Spleen (tissue), 11 donors: ENCODE measurements at regions not wholly inside any gene's neighbourhood (a gene's known extent, or its start where the extent isn't known, plus 50 kb on each side); places are given as distances from the start of the nearest gene placed in this dataset.

Experiments
- DNase-seq: peaks from one replicate; pipeline ENCODE4 v3.0.0-alpha.2; 2020
- H3K27ac ChIP-seq, 8 donors: fragments of 200-600 bp; sonication (generic) in 7 of 8; 1 replicate in 4 of 8; 2 replicates in 4 of 8; pipeline versions ENCODE4 v1.5.0 to v1.8.0; 2016 to 2021; ENCODE audit warnings: inconsistent platforms in 4 of 8, mild to moderate bottlenecking in 4 of 8, moderate library complexity in 1 of 8
- H3K27me3 ChIP-seq, 7 donors: fragments of 200-600 bp; sonication (generic) in 6 of 7; replicated peaks in 1 of 7; 1 replicate in 4 of 7; 2 replicates in 3 of 7; pipeline versions ENCODE4 v1.5.0 to v1.8.0; 2016 to 2021; ENCODE audit warnings: inconsistent platforms in 3 of 7, mild to moderate bottlenecking in 1 of 7
- H3K36me3 ChIP-seq, 6 donors: fragments of 200-600 bp; sonication (generic) in 5 of 6; 1 replicate in 4 of 6; 2 replicates in 2 of 6; pipeline versions ENCODE4 v1.5.0 to v1.8.0; 2016 to 2021; ENCODE audit warnings: inconsistent platforms in 2 of 6
- H3K4me1 ChIP-seq, 6 donors: fragments of 200-600 bp; sonication (generic) in 5 of 6; 1 replicate in 3 of 6; 2 replicates in 3 of 6; pipeline versions ENCODE4 v1.5.0 to v1.8.0; 2016 to 2021; ENCODE audit warnings: inconsistent platforms in 3 of 6
- H3K4me3 ChIP-seq, 8 donors: fragments of 200-600 bp; sonication (generic) in 7 of 8; 1 replicate in 4 of 8; 2 replicates in 4 of 8; pipeline versions ENCODE4 v1.5.0 to v1.8.0; 2016 to 2021; ENCODE audit warnings: inconsistent platforms in 4 of 8, mild to moderate bottlenecking in 4 of 8, moderate library complexity in 2 of 8
- H3K9me3 ChIP-seq, 8 donors: fragments of 200-600 bp; sonication (generic) in 7 of 8; 1 replicate in 4 of 8; 2 replicates in 4 of 8; pipeline versions ENCODE4 v1.5.0 to v1.8.0; 2016 to 2021; ENCODE audit warnings: inconsistent platforms in 4 of 8
- POLR2A ChIP-seq, 3 donors: fragments of 450-650 bp; IDR thresholded peaks; one replicate each; pipeline ENCODE4 v1.5.1; 2017; ENCODE audit warnings: antibody characterized with exemption in 3 of 3, mild to moderate bottlenecking in 1 of 3
- POLR2AphosphoS5 ChIP-seq, 3 donors: sonication (generic); formaldehyde crosslinking; IDR thresholded peaks; one replicate each; pipeline ENCODE4 v1.5.1; 2017; ENCODE audit warnings: antibody characterized with exemption in 3 of 3
- WGBS, 5 donors: extraction: QIAGEN DNeasy Blood & Tissue Kit in 3 of 5; methylation state at CpG; one replicate each; pipeline versions ENCODE4 v1.1.5 to v1.1.7; 2013 to 2018; 5-methylcytosine and 5-hydroxymethylcytosine counted together
- intact Hi-C: fragments of 100-400 bp; cut with DNase I; formaldehyde crosslinking; loops from one replicate; pipeline ENCODE4 v1.15.0; 2023; ENCODE audit warnings: low total_unique reads
- TF ChIP-seq, protein P1 (sequence below), 11 experiments: fragments of 200-600 bp in 7 of 11; fragments of 450-650 bp in 4 of 11; sonication (generic) in 4 of 11; IDR thresholded peaks in 8 of 11; conservative IDR thresholded peaks in 3 of 11; 1 replicate in 7 of 11; 2 replicates in 4 of 11; pipeline versions ENCODE4 v1.4.0 to v1.8.0; 2016 to 2021; ENCODE audit warnings: antibody characterized with exemption in 11 of 11, inconsistent platforms in 4 of 11, mild to moderate bottlenecking in 1 of 11
- donor health status: healthy with polysubstance abuse.
- donor health status: DM: no; HTN: no; CAD: no; lungs with moderate emphysema.
- donor health status: DM: no; HTN: no; CAD: no.
- donor health status: Bipolar disorder and iron deficiency.
- donor health status: healthy.
- donor health status: DM: no; HTN: no; CAD: no.
- donor health status: DM: yes; HTN: yes; CAD: no.

DNA sequence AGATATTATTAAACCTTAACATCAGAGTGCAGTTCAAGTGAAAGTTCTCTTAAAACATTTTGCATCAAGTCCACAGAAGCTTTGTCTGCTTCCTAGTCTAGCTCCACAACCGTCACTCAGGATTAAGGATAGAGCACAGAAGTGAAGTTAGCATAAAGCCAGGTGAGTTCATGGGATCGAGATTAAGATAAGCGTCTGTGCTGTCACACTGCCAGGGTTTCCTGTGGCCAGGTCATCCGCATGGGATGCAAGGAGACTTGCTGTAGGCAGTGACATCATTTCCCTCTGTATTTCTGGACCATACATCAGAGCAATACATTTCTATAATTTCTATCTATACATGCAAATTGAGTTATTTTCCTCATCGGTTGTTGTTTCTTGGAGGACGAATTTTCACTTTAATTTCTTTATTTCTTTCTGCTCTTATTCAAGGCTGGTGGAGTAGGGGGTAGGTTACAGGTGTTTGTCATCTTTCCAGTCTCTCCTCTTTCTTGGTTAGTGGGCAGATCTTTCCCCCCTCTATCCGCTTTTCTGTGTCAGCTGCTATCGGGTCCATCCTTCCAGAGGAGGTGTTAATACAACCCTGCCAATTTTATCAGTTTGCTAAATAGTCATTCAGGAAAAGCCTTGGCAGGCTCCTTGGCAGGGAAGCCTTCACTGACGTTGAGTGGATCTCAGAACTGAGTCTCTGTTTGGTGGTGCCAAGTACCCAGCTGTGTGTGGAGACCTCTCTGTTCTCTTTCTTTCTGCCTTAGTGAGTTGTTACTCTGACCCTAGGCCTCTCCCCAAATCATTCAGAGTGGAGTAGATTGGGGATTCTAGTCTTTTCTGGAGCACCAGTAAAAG is 307.6 kb upstream of the MAP3K7 start:
- Histone ChIP-seq H3K27me3 (no peaks in the 10 kb centered on the region), H3K9me3 (no peaks in the 10 kb centered on the region), H3K27ac (peak overlapping the region in 5 of 8 donors; percentile 8 to 64 (median 43)), H3K4me3 (no peak overlapping the region), H3K4me1 (peaks cover 0 to 14% (median 2%) of the 10 kb centered on the region in 6 donors), H3K36me3 (no peaks in the 10 kb centered on the region)
- TF ChIP-seq POLR2A (IDR thresholded peaks at IDR 0.05) (no peak), POLR2AphosphoS5 (IDR thresholded peaks at IDR 0.05) (no peak)
- TF ChIP-seq, protein P1, sequence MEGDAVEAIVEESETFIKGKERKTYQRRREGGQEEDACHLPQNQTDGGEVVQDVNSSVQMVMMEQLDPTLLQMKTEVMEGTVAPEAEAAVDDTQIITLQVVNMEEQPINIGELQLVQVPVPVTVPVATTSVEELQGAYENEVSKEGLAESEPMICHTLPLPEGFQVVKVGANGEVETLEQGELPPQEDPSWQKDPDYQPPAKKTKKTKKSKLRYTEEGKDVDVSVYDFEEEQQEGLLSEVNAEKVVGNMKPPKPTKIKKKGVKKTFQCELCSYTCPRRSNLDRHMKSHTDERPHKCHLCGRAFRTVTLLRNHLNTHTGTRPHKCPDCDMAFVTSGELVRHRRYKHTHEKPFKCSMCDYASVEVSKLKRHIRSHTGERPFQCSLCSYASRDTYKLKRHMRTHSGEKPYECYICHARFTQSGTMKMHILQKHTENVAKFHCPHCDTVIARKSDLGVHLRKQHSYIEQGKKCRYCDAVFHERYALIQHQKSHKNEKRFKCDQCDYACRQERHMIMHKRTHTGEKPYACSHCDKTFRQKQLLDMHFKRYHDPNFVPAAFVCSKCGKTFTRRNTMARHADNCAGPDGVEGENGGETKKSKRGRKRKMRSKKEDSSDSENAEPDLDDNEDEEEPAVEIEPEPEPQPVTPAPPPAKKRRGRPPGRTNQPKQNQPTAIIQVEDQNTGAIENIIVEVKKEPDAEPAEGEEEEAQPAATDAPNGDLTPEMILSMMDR (IDR thresholded peaks at IDR 0.05 in 8 of 11, conservative IDR thresholded peaks at IDR 0.05 in 3 of 11): no peak
- no peak for DNase-seq
- intact Hi-C loops: no loop called here
- 57 to 76% (median 63%) methylated on average over 9 of the region's 9 CpGs for WGBS, 5 donors

DNA sequence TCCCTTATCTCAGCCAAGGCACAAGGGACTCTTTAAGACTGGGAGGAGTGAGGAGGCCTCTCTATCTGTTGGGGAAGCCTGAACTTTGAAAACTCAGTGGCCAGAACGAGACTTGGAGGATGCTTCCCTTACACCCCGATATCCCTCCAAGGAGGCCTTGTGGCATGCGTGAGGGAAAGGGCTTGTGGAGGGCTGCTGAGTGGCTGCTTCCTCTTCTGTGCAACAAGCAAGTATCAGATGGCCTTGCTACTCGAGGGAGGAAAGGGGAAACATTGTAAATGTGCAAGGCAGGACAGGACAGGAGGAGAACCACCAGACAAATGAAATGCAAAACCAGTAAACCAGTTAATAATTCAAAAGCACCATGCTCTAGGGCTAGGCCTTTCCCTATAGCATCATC is 306.5 kb upstream of the MAP3K7 start:
- TF ChIP-seq POLR2A (IDR thresholded peaks at IDR 0.05) (no peak), POLR2AphosphoS5 (IDR thresholded peaks at IDR 0.05) (peak in 1 of 3 donors; percentile 29)
- Histone ChIP-seq H3K4me1 (peaks cover 0 to 14% (median 2%) of the 10 kb centered on the region in 6 donors), H3K4me3 (no peak overlapping the region), H3K27me3 (no peaks in the 10 kb centered on the region), H3K9me3 (no peaks in the 10 kb centered on the region), H3K27ac (peak overlapping the region in 4 of 8 donors; percentile 33 to 64 (median 43)), H3K36me3 (no peaks in the 10 kb centered on the region)
- intact Hi-C loops: no loop called here
- 9 to 26% (median 15%) methylated on average over 4 of the region's 4 CpGs for WGBS, 5 donors
- no peak for DNase-seq

DNA sequence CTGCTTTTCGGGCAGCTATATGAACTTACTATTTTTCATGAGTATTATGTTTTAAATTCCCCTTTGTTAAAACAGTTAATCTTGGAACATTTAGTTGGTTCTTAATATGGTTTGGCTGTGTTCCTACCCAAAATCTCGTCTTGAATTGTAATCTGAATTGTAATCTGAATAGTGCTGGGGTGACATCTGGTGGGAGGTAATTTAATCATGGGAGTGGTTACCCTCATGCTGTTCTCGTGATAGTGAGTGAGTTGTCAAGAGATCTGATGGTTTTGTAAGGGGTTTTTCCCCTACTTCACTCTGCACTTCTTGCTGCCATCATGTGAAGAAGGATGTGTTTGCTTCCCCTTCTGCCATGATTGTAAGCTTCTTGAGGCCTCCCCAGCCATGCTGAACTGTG is 305.4 kb upstream of the MAP3K7 start:
- WGBS, 5 donors: 46 to 63% (median 56%) methylated on average over 3 of the region's 3 CpGs
- Histone ChIP-seq H3K9me3 (no peaks in the 10 kb centered on the region), H3K4me1 (peaks cover 0 to 14% (median 2%) of the 10 kb centered on the region in 6 donors), H3K27me3 (no peaks in the 10 kb centered on the region), H3K4me3 (no peak overlapping the region), H3K36me3 (no peaks in the 10 kb centered on the region), H3K27ac (peak overlapping the region in 1 of 8 donors; percentile 48)
- no peak for DNase-seq
- TF ChIP-seq, protein P1 (IDR thresholded peaks at IDR 0.05 in 8 of 11, conservative IDR thresholded peaks at IDR 0.05 in 3 of 11): no peak
- TF ChIP-seq POLR2A (IDR thresholded peaks at IDR 0.05): no peak
- TF ChIP-seq POLR2AphosphoS5 (IDR thresholded peaks at IDR 0.05): no peak
- intact Hi-C loops: no loop called here

DNA sequence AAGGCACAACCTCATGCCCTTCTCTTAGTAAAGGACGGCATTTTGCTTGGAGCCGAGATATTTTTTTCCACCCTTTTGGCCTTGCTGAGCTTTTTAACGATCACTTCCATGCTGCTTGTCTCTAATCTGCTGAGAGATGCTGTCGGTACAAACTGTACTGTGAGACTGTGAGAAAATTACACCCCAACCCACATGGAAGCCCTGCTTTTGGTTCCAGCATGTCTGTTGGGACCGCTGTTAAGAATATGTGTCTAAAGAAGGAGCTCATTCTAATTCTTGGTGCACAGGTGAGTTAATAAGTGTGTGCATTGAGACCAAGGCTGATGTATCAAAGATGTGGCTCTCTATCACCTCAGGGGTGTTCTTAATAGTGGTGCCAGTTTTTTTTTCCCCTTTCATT is 304.5 kb upstream of the MAP3K7 start:
- Histone ChIP-seq H3K9me3 (no peaks in the 10 kb centered on the region), H3K27ac (peak overlapping the region in 5 of 8 donors; percentile 2 to 48 (median 43)), H3K36me3 (no peaks in the 10 kb centered on the region), H3K4me1 (peaks cover 0 to 14% (median 2%) of the 10 kb centered on the region in 6 donors), H3K4me3 (no peak overlapping the region), H3K27me3 (no peaks in the 10 kb centered on the region)
- no peak for DNase-seq
- intact Hi-C loops: no loop called here
- TF ChIP-seq, protein P1 (IDR thresholded peaks at IDR 0.05 in 8 of 11, conservative IDR thresholded peaks at IDR 0.05 in 3 of 11): no peak
- TF ChIP-seq POLR2A (IDR thresholded peaks at IDR 0.05) (no peak), POLR2AphosphoS5 (IDR thresholded peaks at IDR 0.05) (no peak)
- 64 to 79% (median 75%) methylated on average over 5 of the region's 5 CpGs for WGBS, 5 donors
